ENCODE measurements at regions not wholly inside any gene's neighbourhood (a gene's known extent, or its start where the extent isn't known, plus 50 kb on each side); places are given as distances from the start of the nearest gene placed in this dataset.

DNA sequence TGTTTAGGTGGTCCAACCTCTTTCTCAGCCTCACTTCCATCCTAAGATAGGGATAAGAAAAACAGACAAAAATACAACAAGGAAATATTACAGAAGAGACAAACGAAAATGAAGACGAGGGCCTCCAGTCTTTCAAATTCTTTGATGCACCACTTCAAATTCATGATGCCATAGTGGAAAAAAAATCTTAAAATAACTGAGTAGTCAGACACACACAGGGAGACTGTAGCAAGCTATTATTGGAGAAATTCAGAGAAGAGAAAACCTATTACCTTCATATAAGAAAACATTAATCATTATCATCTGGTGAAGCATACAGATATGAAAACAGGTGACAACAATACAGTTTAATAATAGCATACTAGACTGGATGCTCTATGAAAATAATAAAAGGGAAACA lies 548.2 kb downstream of the KCTD12 start:
- Histone ChIP-seq H3K27ac (ENCODE audit: low read depth in 1 of 2, low read length in 2 of 2) (no peak overlapping the region), H3K9me3 (ENCODE audit: control insufficient read depth in 4 of 4, low read length in 3 of 4) (no peaks in the 10 kb centered on the region), H3K27me3 (ENCODE audit: control insufficient read depth in 4 of 4, insufficient read depth in 4 of 4, low read length in 3 of 4) (no peaks in the 10 kb centered on the region), H3K4me3 (ENCODE audit: low read depth in 1 of 3, low read length in 3 of 3) (no peak overlapping the region), H3K4me1 (ENCODE audit: control insufficient read depth in 4 of 4, insufficient read depth in 4 of 4, low read length in 3 of 4) (no peaks in the 10 kb centered on the region), H3K36me3 (ENCODE audit: control insufficient read depth in 4 of 4, insufficient read depth in 3 of 4, low read depth in 1 of 4, low read length in 3 of 4) (no peaks in the 10 kb centered on the region), H3K9ac (ENCODE audit: low read depth in 1 of 2, low read length in 2 of 2) (no peak overlapping the region)
- DNase-seq (ENCODE audit: low spot score): no peak
- TF ChIP-seq GABPA (IDR thresholded peaks at IDR 0.05 in 1 of 2, conservative IDR thresholded peaks at IDR 0.05 in 1 of 2) (no peak), NR2F2 (IDR thresholded peaks at IDR 0.05) (no peak), HNF4G (IDR thresholded peaks at IDR 0.05) (no peak), RAD21 (IDR thresholded peaks at IDR 0.05) (no peak), FOXA2 (IDR thresholded peaks at IDR 0.05) (no peak), EGR1 (IDR thresholded peaks at IDR 0.05; ENCODE audit: low read depth in 2 of 2) (no peak), RXRA (IDR thresholded peaks at IDR 0.05) (no peak), JUND (IDR thresholded peaks at IDR 0.05) (no peak), FOXA1 (IDR thresholded peaks at IDR 0.05) (no peak), SP1 (IDR thresholded peaks at IDR 0.05) (no peak), TAF1 (conservative IDR thresholded peaks at IDR 0.05) (no peak), YY1 (IDR thresholded peaks at IDR 0.05) (no peak), HNF4A (conservative IDR thresholded peaks at IDR 0.05) (no peak)
- TF ChIP-seq, protein P1, sequence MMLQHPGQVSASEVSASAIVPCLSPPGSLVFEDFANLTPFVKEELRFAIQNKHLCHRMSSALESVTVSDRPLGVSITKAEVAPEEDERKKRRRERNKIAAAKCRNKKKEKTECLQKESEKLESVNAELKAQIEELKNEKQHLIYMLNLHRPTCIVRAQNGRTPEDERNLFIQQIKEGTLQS (IDR thresholded peaks at IDR 0.05): no peak
- TF ChIP-seq, protein P2, sequence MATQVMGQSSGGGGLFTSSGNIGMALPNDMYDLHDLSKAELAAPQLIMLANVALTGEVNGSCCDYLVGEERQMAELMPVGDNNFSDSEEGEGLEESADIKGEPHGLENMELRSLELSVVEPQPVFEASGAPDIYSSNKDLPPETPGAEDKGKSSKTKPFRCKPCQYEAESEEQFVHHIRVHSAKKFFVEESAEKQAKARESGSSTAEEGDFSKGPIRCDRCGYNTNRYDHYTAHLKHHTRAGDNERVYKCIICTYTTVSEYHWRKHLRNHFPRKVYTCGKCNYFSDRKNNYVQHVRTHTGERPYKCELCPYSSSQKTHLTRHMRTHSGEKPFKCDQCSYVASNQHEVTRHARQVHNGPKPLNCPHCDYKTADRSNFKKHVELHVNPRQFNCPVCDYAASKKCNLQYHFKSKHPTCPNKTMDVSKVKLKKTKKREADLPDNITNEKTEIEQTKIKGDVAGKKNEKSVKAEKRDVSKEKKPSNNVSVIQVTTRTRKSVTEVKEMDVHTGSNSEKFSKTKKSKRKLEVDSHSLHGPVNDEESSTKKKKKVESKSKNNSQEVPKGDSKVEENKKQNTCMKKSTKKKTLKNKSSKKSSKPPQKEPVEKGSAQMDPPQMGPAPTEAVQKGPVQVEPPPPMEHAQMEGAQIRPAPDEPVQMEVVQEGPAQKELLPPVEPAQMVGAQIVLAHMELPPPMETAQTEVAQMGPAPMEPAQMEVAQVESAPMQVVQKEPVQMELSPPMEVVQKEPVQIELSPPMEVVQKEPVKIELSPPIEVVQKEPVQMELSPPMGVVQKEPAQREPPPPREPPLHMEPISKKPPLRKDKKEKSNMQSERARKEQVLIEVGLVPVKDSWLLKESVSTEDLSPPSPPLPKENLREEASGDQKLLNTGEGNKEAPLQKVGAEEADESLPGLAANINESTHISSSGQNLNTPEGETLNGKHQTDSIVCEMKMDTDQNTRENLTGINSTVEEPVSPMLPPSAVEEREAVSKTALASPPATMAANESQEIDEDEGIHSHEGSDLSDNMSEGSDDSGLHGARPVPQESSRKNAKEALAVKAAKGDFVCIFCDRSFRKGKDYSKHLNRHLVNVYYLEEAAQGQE (IDR thresholded peaks at IDR 0.05): no peak
- TF ChIP-seq, protein P3, sequence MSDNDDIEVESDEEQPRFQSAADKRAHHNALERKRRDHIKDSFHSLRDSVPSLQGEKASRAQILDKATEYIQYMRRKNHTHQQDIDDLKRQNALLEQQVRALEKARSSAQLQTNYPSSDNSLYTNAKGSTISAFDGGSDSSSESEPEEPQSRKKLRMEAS (IDR thresholded peaks at IDR 0.05): no peak
- TF ChIP-seq, protein P4, sequence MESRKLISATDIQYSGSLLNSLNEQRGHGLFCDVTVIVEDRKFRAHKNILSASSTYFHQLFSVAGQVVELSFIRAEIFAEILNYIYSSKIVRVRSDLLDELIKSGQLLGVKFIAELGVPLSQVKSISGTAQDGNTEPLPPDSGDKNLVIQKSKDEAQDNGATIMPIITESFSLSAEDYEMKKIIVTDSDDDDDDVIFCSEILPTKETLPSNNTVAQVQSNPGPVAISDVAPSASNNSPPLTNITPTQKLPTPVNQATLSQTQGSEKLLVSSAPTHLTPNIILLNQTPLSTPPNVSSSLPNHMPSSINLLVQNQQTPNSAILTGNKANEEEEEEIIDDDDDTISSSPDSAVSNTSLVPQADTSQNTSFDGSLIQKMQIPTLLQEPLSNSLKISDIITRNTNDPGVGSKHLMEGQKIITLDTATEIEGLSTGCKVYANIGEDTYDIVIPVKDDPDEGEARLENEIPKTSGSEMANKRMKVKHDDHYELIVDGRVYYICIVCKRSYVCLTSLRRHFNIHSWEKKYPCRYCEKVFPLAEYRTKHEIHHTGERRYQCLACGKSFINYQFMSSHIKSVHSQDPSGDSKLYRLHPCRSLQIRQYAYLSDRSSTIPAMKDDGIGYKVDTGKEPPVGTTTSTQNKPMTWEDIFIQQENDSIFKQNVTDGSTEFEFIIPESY (IDR thresholded peaks at IDR 0.05): no peak
- TF ChIP-seq, protein P5, sequence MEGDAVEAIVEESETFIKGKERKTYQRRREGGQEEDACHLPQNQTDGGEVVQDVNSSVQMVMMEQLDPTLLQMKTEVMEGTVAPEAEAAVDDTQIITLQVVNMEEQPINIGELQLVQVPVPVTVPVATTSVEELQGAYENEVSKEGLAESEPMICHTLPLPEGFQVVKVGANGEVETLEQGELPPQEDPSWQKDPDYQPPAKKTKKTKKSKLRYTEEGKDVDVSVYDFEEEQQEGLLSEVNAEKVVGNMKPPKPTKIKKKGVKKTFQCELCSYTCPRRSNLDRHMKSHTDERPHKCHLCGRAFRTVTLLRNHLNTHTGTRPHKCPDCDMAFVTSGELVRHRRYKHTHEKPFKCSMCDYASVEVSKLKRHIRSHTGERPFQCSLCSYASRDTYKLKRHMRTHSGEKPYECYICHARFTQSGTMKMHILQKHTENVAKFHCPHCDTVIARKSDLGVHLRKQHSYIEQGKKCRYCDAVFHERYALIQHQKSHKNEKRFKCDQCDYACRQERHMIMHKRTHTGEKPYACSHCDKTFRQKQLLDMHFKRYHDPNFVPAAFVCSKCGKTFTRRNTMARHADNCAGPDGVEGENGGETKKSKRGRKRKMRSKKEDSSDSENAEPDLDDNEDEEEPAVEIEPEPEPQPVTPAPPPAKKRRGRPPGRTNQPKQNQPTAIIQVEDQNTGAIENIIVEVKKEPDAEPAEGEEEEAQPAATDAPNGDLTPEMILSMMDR (IDR thresholded peaks at IDR 0.05; ENCODE audit: low read depth, low read length, missing input control): no peak
- WGBS: 56% methylated on average over 2 of the region's 2 CpGs

All from liver (tissue), 8 donors.